DOHH2 (cell line): ENCODE measurements at regions not wholly inside any gene's neighbourhood (a gene's known extent, or its start where the extent isn't known, plus 50 kb on each side); places are given as distances from the start of the nearest gene placed in this dataset.

ENCODE experiments used
- H3F3A ChIP-seq: fragments of 200-600 bp; sonication (generic), shearing (Covaris generic); 2 replicates; pipeline ENCODE4 v1.6.0; 2016; ENCODE audit warnings: antibody characterized with exemption, mild to moderate bottlenecking; ENCODE audit not compliant: control insufficient read depth, insufficient read depth
- H3K27ac ChIP-seq: fragments of 200-600 bp; sonication (generic); 2 replicates; pipeline ENCODE4 v1.5.1; 2014; ENCODE audit warnings: low read depth, mild to moderate bottlenecking, low read length, moderate library complexity
- H3K27me3 ChIP-seq: fragments of 200-600 bp; sonication (generic); 2 replicates; pipeline ENCODE4 v1.6.1; 2014; ENCODE audit warnings: mild to moderate bottlenecking, low read length, mixed read lengths; ENCODE audit not compliant: control insufficient read depth
- H3K36me3 ChIP-seq: fragments of 200-600 bp; sonication (generic); 2 replicates; pipeline ENCODE4 v1.6.1; 2014; ENCODE audit warnings: mild to moderate bottlenecking, low read length, moderate library complexity, mixed read lengths; ENCODE audit not compliant: control insufficient read depth
- H3K4me1 ChIP-seq: fragments of 200-600 bp; sonication (generic); 2 replicates; pipeline ENCODE4 v1.6.1; 2014; ENCODE audit warnings: mild to moderate bottlenecking, low read length, mixed read lengths; ENCODE audit not compliant: control insufficient read depth
- H3K4me2 ChIP-seq: fragments of 200-600 bp; sonication (generic); 2 replicates; pipeline ENCODE4 v1.6.0; 2014; ENCODE audit warnings: mild to moderate bottlenecking, low read length, moderate library complexity
- H3K4me3 ChIP-seq: fragments of 200-600 bp; sonication (generic); 2 replicates; pipeline ENCODE4 v1.5.1; 2014; ENCODE audit warnings: mild to moderate bottlenecking, low read length, mixed read lengths
- H3K79me2 ChIP-seq: fragments of 200-600 bp; sonication (generic); 2 replicates; pipeline ENCODE4 v1.6.1; 2014; ENCODE audit warnings: mild to moderate bottlenecking, low read length, mixed read lengths; ENCODE audit not compliant: control insufficient read depth
- H3K9me2 ChIP-seq: fragments of 200-600 bp; sonication (generic); replicated peaks from 2 replicates; pipeline ENCODE4 v1.6.1; 2014; ENCODE audit warnings: mild to moderate bottlenecking, low read length, mixed read lengths; ENCODE audit not compliant: control insufficient read depth
- H3K9me3 ChIP-seq: fragments of 200-600 bp; sonication (generic); 2 replicates; pipeline ENCODE4 v1.6.1; 2014; ENCODE audit warnings: antibody characterized with exemption, low read length, mixed read lengths; ENCODE audit not compliant: control insufficient read depth, insufficient read depth
- H4K20me1 ChIP-seq: fragments of 200-600 bp; sonication (generic); 2 replicates; pipeline ENCODE4 v1.6.0; 2014; ENCODE audit warnings: low read depth, mild to moderate bottlenecking, antibody characterized with exemption, low read length, moderate library complexity; ENCODE audit not compliant: control insufficient read depth, insufficient read depth
- CTCF ChIP-seq: fragments of 200-600 bp; sonication (generic); IDR thresholded peaks from one replicate; pipeline ENCODE4 v1.5.1; 2014; ENCODE audit warnings: antibody characterized with exemption, mild to moderate bottlenecking, low read depth, low read length; ENCODE audit not compliant: poor library complexity, severe bottlenecking
- EZH2phosphoT487 ChIP-seq: fragments of 200-600 bp; sonication (generic); IDR thresholded peaks from 2 replicates; pipeline ENCODE4 v1.6.1; 2017; ENCODE audit warnings: borderline replicate concordance, mild to moderate bottlenecking, antibody characterized with exemption, low read length, moderate library complexity, mixed read lengths

GRCh38 chr7:94264756-94265155, 129.9 kb upstream of the COL1A2 start:
- Histone ChIP-seq H3K4me3 (no peak overlapping the region), H3K4me1 (no peaks in the 10 kb centered on the region)

GRCh38 chr7:94265456-94265855, 129.2 kb upstream of the COL1A2 start:
- no peak overlapping the region for H3K27ac ChIP-seq
- TF ChIP-seq CTCF (no peak), EZH2phosphoT487 (no peak)
- no peaks in the 10 kb centered on the region for H3K9me3 ChIP-seq
- no peaks in the 10 kb centered on the region for H3K79me2 ChIP-seq
- H3K4me1 ChIP-seq: no peaks in the 10 kb centered on the region
- H3K36me3 ChIP-seq: no peaks in the 10 kb centered on the region
- H3K27me3 ChIP-seq: 0 out of 2 replicates have a peak, but pooled peaks cover 3% of the 10 kb centered on the region
- no peak overlapping the region for H3K4me2 ChIP-seq
- no peaks in the 10 kb centered on the region for H4K20me1 ChIP-seq
- H3F3A ChIP-seq: no peaks in the 10 kb centered on the region
- H3K4me3 ChIP-seq: no peak overlapping the region
- H3K9me2 ChIP-seq: no peaks in the 10 kb centered on the region

More at GRCh38 chr7:94264756-94265155, 129.9 kb upstream of the COL1A2 start:
- Histone ChIP-seq H3K9me3 (no peaks in the 10 kb centered on the region), H3K36me3 (no peaks in the 10 kb centered on the region), H3K9me2 (no peaks in the 10 kb centered on the region), H4K20me1 (no peaks in the 10 kb centered on the region), H3K27me3 (0 out of 2 replicates have a peak, but pooled peaks cover 3% of the 10 kb centered on the region), H3K27ac (no peak overlapping the region), H3F3A (no peaks in the 10 kb centered on the region), H3K79me2 (no peaks in the 10 kb centered on the region), H3K4me2 (no peak overlapping the region)
- no peak for TF ChIP-seq CTCF
- TF ChIP-seq EZH2phosphoT487: no peak

GRCh38 chr7:94266238-94266644, 128.5 kb upstream of the COL1A2 start:
- H3K27me3 ChIP-seq: 0 out of 2 replicates have a peak, but pooled peaks cover under 1% of the 10 kb centered on the region
- no peaks in the 10 kb centered on the region for H3K36me3 ChIP-seq
- no peak overlapping the region for H3K27ac ChIP-seq
- no peaks in the 10 kb centered on the region for H3K9me2 ChIP-seq
- no peaks in the 10 kb centered on the region for H3F3A ChIP-seq
- no peaks in the 10 kb centered on the region for H3K9me3 ChIP-seq
- no peak overlapping the region for H3K4me3 ChIP-seq
- H3K4me2 ChIP-seq: no peak overlapping the region
- no peaks in the 10 kb centered on the region for H3K79me2 ChIP-seq
- no peaks in the 10 kb centered on the region for H4K20me1 ChIP-seq
- H3K4me1 ChIP-seq: no peaks in the 10 kb centered on the region
- no peak for TF ChIP-seq CTCF
- TF ChIP-seq EZH2phosphoT487: no peak

GRCh38 chr7:94270772-94271171, 123.9 kb upstream of the COL1A2 start:
- no peak overlapping the region for H3K4me3 ChIP-seq
- H3K27me3 ChIP-seq: 0 out of 2 replicates have a peak, but pooled peaks cover 3% of the 10 kb centered on the region
- H3K36me3 ChIP-seq: no peaks in the 10 kb centered on the region
- H3K4me2 ChIP-seq: no peak overlapping the region
- H3K9me2 ChIP-seq: no peaks in the 10 kb centered on the region
- no peak overlapping the region for H3K27ac ChIP-seq
- H3K79me2 ChIP-seq: no peaks in the 10 kb centered on the region
- no peaks in the 10 kb centered on the region for H3K4me1 ChIP-seq
- no peaks in the 10 kb centered on the region for H3K9me3 ChIP-seq
- H4K20me1 ChIP-seq: no peaks in the 10 kb centered on the region
- TF ChIP-seq CTCF: no peak
- TF ChIP-seq EZH2phosphoT487: no peak
- H3F3A ChIP-seq: no peaks in the 10 kb centered on the region
